Transverse colon (tissue), 4 donors: ENCODE measurements at regions not wholly inside any gene's neighbourhood (a gene's known extent, or its start where the extent isn't known, plus 50 kb on each side); places are given as distances from the start of the nearest gene placed in this dataset.

Experiments used
- DNase-seq: peaks from one replicate; pipeline ENCODE4 v3.0.0-alpha.2; 2019
- H3K27ac ChIP-seq, 4 donors: fragments of 200-600 bp; sonication (generic); 2 replicates each; pipeline ENCODE4 v1.5.1; 2016 to 2018; ENCODE audit warnings: inconsistent platforms in 4 of 4
- H3K27me3 ChIP-seq: fragments of 200-600 bp; sonication (generic); 2 replicates; pipeline ENCODE4 v1.5.1; 2017; ENCODE audit warnings: inconsistent platforms
- H3K36me3 ChIP-seq, 4 donors: fragments of 200-600 bp; sonication (generic); 2 replicates each; pipeline ENCODE4 v1.5.1; 2017 to 2019; ENCODE audit warnings: inconsistent platforms in 4 of 4
- H3K4me1 ChIP-seq, 4 donors: fragments of 200-600 bp; sonication (generic); 2 replicates each; pipeline ENCODE4 v1.5.1; 2017 to 2020; ENCODE audit warnings: inconsistent platforms in 4 of 4
- H3K4me3 ChIP-seq, 4 donors: fragments of 200-600 bp; sonication (generic); 1 replicate in 1 of 4; 2 replicates in 3 of 4; pipeline versions ENCODE4 v1.5.1 to v1.6.1; 2017 to 2019; ENCODE audit warnings: inconsistent platforms in 4 of 4
- H3K9me3 ChIP-seq, 2 donors: fragments of 200-600 bp; sonication (generic); 2 replicates each; pipeline ENCODE4 v1.5.1; 2017 to 2019; ENCODE audit warnings: inconsistent platforms in 2 of 2
- EP300 ChIP-seq: sonication (generic); formaldehyde crosslinking; IDR thresholded peaks from one replicate; pipeline ENCODE4 v1.6.1; 2017; ENCODE audit warnings: antibody characterized with exemption, low read depth
- POLR2A ChIP-seq: fragments of 450-650 bp; IDR thresholded peaks from one replicate; pipeline ENCODE4 v1.6.1; 2016; ENCODE audit warnings: antibody characterized with exemption, mild to moderate bottlenecking, moderate library complexity
- POLR2AphosphoS5 ChIP-seq, 3 donors: sonication (generic); formaldehyde crosslinking; IDR thresholded peaks; one replicate each; pipeline ENCODE4 v1.6.1; 2016; ENCODE audit warnings: antibody characterized with exemption in 3 of 3
- whole genome bisulfite sequencing, 2 donors: methylation state at CpG; one replicate each; pipeline ENCODE4 v1.1.5; 2018; ENCODE audit warnings: low coverage in 1 of 2; 5-methylcytosine and 5-hydroxymethylcytosine counted together
- in situ Hi-C, 4 donors: fragments of 200-750 bp; cut with MboI; loops; one replicate each; pipeline versions ENCODE4 v1.15.0 to v1.15.1; 2017; ENCODE audit warnings: low sequenced_read_pairs in 3 of 4, low pct_ligation_motif_present in 1 of 4, low pct_unique_long_range_greater_than_20kb in 1 of 4
- intact Hi-C: fragments of 100-400 bp; cut with DNase I; formaldehyde crosslinking; loops from one replicate; pipeline ENCODE4 v1.15.1; 2023; ENCODE audit warnings: low total_unique reads
- TF ChIP-seq, protein P1 (sequence below), 5 experiments: fragments of 200-600 bp in 3 of 5; fragments of 450-650 bp in 2 of 5; sonication (generic) in 3 of 5; IDR thresholded peaks; 1 replicate in 2 of 5; 2 replicates in 3 of 5; pipeline ENCODE4 v1.5.1; 2016 to 2017; ENCODE audit warnings: antibody characterized with exemption in 5 of 5, inconsistent platforms in 3 of 5, mild to moderate bottlenecking in 2 of 5, moderate library complexity in 1 of 5

DNA sequence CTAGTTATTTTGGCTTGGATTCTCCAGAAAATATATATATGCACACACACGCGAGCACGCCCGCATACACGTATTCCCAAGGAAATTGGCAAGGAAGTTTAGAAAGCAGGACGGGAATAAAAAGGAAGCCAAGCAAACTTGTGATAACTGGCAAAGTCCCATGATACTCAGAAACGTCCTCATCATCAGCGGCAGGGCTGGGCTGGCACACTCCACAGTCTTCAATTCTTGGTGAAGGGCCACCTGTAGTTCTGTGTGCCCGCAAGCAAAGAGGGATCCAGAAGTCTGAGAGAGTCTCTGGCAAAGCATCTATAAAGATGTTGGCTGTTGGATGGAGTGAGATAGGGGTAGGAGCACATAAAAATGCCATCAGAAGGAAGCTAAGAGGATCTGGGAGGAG is 289.3 kb upstream of the CTNND2 start:
- in situ Hi-C loops (no loop called here), intact Hi-C loops (no loop called here)
- no peak overlapping the region for H3K4me3 ChIP-seq
- H3K4me1 ChIP-seq, result no peaks in the 10 kb centered on the region
- 86 to 100% methylated on average over 1 to 9 of the region's 9 CpGs for WGBS, 2 donors
- no peaks in the 10 kb centered on the region for H3K9me3 ChIP-seq
- no peaks in the 10 kb centered on the region for H3K36me3 ChIP-seq
- no peaks in the 10 kb centered on the region for H3K27me3 ChIP-seq
- H3K27ac ChIP-seq, result no peak overlapping the region
- DNase-seq, result no peak
- no peak for TF ChIP-seq EP300

DNA sequence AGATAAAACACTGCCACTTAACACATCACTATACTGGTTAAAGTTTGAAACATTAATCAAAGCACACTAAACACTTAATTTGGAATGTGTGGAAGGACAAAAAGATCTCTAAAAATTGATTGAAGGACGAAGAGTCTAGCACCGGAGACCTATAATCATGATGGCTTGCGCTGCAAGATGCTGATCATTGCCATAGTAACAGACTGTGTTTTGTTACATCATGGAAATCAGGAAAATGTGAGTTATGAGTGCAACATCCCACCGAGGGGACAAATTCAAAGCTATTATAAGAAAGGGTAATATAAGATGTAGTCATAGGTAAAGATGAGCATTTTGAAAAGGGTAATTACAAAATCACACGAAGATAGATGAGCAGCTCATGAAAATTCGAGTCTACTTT is 278.8 kb upstream of the CTNND2 start:
- Histone ChIP-seq H3K4me1 (no peaks in the 10 kb centered on the region), H3K9me3 (no peaks in the 10 kb centered on the region), H3K36me3 (no peaks in the 10 kb centered on the region), H3K27me3 (no peaks in the 10 kb centered on the region), H3K4me3 (no peak overlapping the region), H3K27ac (no peak overlapping the region)
- in situ Hi-C loops (no loop called here), intact Hi-C loops (no loop called here)
- TF ChIP-seq EP300, result no peak
- TF ChIP-seq POLR2AphosphoS5 (IDR thresholded peaks at IDR 0.05), result no peak
- no peak for TF ChIP-seq POLR2A
- TF ChIP-seq, protein P1, sequence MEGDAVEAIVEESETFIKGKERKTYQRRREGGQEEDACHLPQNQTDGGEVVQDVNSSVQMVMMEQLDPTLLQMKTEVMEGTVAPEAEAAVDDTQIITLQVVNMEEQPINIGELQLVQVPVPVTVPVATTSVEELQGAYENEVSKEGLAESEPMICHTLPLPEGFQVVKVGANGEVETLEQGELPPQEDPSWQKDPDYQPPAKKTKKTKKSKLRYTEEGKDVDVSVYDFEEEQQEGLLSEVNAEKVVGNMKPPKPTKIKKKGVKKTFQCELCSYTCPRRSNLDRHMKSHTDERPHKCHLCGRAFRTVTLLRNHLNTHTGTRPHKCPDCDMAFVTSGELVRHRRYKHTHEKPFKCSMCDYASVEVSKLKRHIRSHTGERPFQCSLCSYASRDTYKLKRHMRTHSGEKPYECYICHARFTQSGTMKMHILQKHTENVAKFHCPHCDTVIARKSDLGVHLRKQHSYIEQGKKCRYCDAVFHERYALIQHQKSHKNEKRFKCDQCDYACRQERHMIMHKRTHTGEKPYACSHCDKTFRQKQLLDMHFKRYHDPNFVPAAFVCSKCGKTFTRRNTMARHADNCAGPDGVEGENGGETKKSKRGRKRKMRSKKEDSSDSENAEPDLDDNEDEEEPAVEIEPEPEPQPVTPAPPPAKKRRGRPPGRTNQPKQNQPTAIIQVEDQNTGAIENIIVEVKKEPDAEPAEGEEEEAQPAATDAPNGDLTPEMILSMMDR (IDR thresholded peaks at IDR 0.05), result no peak
- 65 to 73% methylated on average over 6 of the region's 6 CpGs for WGBS, 2 donors
- no peak for DNase-seq

DNA sequence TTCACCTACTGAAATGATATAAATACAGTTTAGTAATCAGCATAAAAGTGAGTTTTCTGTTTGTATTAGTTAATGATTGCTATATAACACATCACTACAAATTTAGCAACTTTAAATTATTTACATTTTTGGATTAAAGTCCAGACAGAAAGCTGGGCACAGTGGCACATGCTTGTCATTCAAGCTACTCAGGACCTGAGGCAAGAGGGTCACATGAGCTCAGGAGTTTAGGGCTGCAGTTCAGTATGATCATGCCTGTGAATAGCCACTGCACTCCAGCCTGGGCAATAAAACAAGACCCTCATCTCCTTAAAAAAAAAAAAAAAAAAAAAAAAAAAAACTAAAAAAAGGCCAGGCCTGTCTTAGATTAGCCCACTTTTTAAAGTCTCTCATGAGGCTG is 273.6 kb upstream of the CTNND2 start:
- Histone ChIP-seq H3K4me1 (no peaks in the 10 kb centered on the region), H3K4me3 (no peak overlapping the region), H3K36me3 (no peaks in the 10 kb centered on the region), H3K27ac (no peak overlapping the region), H3K9me3 (no peaks in the 10 kb centered on the region), H3K27me3 (no peaks in the 10 kb centered on the region)
- in situ Hi-C loops, result no loop called here
- intact Hi-C loops, result no loop called here
- no peak for TF ChIP-seq POLR2AphosphoS5 (IDR thresholded peaks at IDR 0.05)
- TF ChIP-seq EP300, result no peak
- TF ChIP-seq, protein P1 (IDR thresholded peaks at IDR 0.05), result no peak
- no peak for TF ChIP-seq POLR2A
- DNase-seq, result no peak

DNA sequence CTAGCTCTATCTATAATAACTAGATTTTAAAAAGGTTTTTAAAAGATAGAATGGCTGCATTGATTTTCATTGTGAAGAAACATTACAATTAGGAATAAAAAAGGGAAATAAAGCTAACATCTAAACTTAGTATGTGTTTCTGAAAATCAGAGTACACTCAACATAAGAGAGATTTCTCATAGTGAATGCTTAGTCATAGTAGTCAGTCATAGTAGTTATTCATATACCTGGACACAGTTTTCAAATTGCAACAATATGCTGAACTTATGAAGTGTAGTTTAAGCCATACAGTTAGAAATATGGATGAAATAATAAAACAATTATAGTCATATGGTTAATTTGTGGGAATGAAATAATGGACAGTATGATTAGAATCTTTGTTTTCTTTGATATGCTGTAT is 273.0 kb upstream of the CTNND2 start:
- no peaks in the 10 kb centered on the region for H3K36me3 ChIP-seq
- no peak for DNase-seq
- TF ChIP-seq POLR2AphosphoS5 (IDR thresholded peaks at IDR 0.05) (no peak), POLR2A (no peak), EP300 (no peak)
- TF ChIP-seq, protein P1 (IDR thresholded peaks at IDR 0.05), result no peak
- no peaks in the 10 kb centered on the region for H3K27me3 ChIP-seq
- intact Hi-C loops (no loop called here), in situ Hi-C loops (no loop called here)
- no peak overlapping the region for H3K4me3 ChIP-seq
- H3K27ac ChIP-seq, result no peak overlapping the region
- H3K9me3 ChIP-seq, result no peaks in the 10 kb centered on the region
- no peaks in the 10 kb centered on the region for H3K4me1 ChIP-seq

DNA sequence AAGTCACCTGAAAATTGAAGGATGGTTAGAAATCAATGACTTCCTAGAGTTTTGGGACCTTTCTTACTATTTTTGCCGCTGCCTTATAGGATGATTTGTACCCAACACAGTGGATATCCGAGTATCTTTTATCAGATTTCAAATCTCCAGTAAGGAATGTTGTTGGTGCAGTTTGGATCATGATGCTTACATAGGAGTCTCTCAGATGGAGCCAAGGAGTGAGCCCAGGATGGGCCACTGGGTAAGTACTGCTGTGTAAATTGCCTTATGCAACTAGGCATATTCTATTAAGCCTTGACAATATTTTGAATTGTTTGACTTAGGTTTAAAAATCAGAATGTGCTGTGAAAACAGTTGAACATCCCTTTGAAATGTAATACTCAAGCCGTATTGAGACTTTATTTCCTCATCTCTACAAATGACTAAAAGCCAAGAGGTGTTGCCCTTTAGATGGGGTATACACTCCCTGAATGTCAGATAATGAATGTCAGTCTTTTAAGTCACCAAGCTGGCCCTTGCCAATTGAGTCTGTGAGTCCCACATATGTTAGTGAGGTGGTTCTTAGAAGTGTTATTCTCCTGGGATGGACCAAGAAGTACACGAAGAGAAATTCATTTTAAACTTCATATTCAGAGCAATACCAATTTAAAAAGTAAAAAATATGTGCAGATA is 271.8 kb upstream of the CTNND2 start:
- Histone ChIP-seq H3K4me3 (no peak overlapping the region), H3K27ac (no peak overlapping the region), H3K36me3 (no peaks in the 10 kb centered on the region), H3K27me3 (no peaks in the 10 kb centered on the region), H3K9me3 (no peaks in the 10 kb centered on the region), H3K4me1 (no peaks in the 10 kb centered on the region)
- in situ Hi-C loops (no loop called here), intact Hi-C loops (no loop called here)
- WGBS, 2 donors, result 49 to 52% methylated on average over 4 of the region's 4 CpGs
- no peak for DNase-seq
- TF ChIP-seq POLR2A, result no peak
